D721Med (cell line): ENCODE measurements at regions not wholly inside any gene's neighbourhood (a gene's known extent, or its start where the extent isn't known, plus 50 kb on each side); places are given as distances from the start of the nearest gene placed in this dataset.

Experiments used
- DNase-seq: peaks from one replicate; pipeline ENCODE4 v3.0.0; 2011; ENCODE audit warnings: low spot score; ENCODE audit not compliant: insufficient read length
- FAIRE-seq: peaks from 2 replicates; lab custom pipeline; 2011; peaks lifted over from hg19 to GRCh38; lab: Jason Lieb, UNC
- CTCF ChIP-seq: IDR thresholded peaks from 2 replicates; pipeline ENCODE4 v1.5.1; 2012; ENCODE audit warnings: mild to moderate bottlenecking, control low read depth; ENCODE audit not compliant: insufficient read depth; ENCODE audit errors: missing control alignments

DNA sequence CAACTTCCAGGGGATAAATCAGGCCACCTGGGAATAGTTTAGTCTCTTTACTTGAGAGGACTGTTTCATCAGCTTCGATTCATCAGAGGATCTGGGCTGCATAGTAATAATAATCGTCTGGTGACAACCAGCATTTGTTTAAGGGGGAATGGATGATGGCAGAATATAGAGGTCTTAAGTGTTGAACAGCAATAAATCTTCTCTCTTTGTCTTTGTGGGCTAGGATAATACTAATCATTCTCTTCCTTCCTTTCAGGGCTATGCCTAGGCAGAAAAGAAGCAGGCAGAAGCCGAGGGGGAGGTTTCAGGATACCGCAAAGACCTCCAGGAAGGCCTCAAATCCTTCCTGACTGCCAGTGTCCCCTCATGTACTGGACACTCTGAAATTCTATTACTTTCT lies 150.4 kb upstream of the GAREM1 start:
- FAIRE-seq (no peak), DNase-seq (no peak)
- TF ChIP-seq CTCF = no peak

DNA sequence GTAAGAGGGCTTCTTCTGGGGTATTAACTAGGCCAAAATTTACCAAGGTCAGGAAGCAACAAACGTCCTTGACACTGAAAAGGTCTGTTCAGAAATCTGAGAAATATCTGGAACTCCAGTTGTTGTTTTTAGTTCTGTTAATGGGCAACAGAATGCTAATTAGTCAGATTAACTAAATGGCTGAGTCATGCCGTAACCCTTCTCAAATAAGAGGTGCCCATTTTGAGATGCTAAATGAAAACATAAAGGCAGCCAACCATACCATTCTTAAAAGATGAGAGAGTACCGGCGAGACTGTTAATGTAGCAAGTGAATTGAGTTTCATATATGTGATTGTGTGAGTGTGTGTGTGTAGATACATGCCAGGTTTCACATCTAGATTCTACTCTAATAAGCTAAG lies 147.9 kb upstream of the GAREM1 start:
- FAIRE-seq (no peak), DNase-seq (no peak)
- TF ChIP-seq CTCF = no peak

DNA sequence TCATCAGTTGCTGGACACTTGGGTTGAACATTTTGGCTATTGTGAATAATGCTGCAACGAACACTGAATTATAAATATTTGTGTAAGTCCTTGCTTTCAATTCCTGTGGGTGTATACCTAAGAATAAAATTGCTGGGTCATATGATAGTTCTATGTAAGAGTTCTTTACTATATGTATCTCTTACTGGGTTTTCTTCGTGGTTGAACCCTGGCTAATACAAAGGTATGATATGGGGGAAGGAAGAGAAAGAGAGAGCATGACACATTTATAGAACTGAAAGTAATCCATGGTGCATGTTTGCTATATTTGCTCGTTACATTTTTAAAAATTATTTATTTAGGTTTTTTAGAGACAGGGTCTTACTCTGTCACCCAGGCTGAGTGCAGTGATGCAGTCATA lies 143.1 kb upstream of the GAREM1 start:
- DNase-seq = no peak

DNA sequence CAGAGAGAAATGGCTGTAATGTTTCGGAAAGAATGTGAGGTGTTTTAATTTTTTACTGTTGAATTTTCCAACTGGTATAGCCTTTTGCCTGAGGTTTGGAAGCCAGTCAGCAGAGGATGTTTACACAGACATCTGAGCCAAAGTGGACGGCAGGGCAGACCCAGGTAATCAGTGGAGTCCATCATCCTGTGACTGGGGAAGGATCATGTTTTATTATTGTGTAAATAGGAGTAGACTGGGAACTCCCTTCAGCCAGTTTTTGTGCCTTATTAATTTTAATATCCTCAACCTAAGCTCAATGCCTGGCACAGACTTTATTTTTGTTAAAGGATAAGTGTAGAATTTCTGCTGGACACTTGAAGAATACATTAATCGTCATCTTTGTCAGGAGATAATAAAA lies 142.0 kb upstream of the GAREM1 start:
- DNase-seq = no peak
- FAIRE-seq = no peak
- TF ChIP-seq CTCF = no peak

More for the DNA sequence above, 143.1 kb upstream of the GAREM1 start:
- no peak for TF ChIP-seq CTCF
- peak; percentile 61 for FAIRE-seq

- TF ChIP-seq CTCF = no peak
- FAIRE-seq (peak; percentile 29), DNase-seq (no peak)
Observed at GRCh38 chr18:32610176-32610575, 139.5 kb upstream of the GAREM1 start.

- DNase-seq (no peak), FAIRE-seq (no peak)
- TF ChIP-seq CTCF = no peak
Observed at GRCh38 chr18:32607816-32608215, 137.1 kb upstream of the GAREM1 start.

DNA sequence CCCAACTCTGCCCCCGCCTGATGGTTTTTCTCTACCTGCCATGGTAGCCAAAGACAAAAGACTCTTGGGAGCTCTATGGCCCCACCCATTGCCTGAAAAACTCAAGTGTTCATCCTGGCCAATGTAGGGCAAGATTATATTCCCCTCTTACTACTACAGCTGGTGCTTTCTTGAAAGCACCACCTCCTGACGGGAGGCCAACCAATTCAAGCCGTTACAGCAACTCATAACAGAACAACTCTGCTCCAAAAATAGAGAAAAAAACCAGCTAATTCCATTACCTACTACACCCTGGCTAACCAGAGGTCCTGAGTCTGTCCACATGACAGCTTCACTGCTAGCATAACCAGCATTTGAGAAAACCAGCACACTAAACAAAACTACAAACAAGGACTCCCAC lies 127.5 kb upstream of the GAREM1 start:
- TF ChIP-seq CTCF = no peak
- DNase-seq (no peak), FAIRE-seq (no peak)
